ENCODE measurements at regions not wholly inside any gene's neighbourhood (a gene's known extent, or its start where the extent isn't known, plus 50 kb on each side); places are given as distances from the start of the nearest gene placed in this dataset.

- H3K27ac ChIP-seq, result no peak overlapping the region
- TF ChIP-seq, protein P1, sequence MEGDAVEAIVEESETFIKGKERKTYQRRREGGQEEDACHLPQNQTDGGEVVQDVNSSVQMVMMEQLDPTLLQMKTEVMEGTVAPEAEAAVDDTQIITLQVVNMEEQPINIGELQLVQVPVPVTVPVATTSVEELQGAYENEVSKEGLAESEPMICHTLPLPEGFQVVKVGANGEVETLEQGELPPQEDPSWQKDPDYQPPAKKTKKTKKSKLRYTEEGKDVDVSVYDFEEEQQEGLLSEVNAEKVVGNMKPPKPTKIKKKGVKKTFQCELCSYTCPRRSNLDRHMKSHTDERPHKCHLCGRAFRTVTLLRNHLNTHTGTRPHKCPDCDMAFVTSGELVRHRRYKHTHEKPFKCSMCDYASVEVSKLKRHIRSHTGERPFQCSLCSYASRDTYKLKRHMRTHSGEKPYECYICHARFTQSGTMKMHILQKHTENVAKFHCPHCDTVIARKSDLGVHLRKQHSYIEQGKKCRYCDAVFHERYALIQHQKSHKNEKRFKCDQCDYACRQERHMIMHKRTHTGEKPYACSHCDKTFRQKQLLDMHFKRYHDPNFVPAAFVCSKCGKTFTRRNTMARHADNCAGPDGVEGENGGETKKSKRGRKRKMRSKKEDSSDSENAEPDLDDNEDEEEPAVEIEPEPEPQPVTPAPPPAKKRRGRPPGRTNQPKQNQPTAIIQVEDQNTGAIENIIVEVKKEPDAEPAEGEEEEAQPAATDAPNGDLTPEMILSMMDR (IDR thresholded peaks at IDR 0.05), result no peak
- H3K27me3 ChIP-seq, result no peaks in the 10 kb centered on the region
- H3K9me3 ChIP-seq, result no peaks in the 10 kb centered on the region
- H3K4me1 ChIP-seq, result peaks cover 0 to 19% of the 10 kb centered on the region in 2 donors
- H3K4me3 ChIP-seq, result no peak overlapping the region
- DNase-seq (ENCODE audit: low spot score), result no peak
- no peaks in the 10 kb centered on the region for H3K36me3 ChIP-seq
Measured at GRCh38 chr5:30843541-30843940, 349.9 kb upstream of the CDH6 start.

DNA sequence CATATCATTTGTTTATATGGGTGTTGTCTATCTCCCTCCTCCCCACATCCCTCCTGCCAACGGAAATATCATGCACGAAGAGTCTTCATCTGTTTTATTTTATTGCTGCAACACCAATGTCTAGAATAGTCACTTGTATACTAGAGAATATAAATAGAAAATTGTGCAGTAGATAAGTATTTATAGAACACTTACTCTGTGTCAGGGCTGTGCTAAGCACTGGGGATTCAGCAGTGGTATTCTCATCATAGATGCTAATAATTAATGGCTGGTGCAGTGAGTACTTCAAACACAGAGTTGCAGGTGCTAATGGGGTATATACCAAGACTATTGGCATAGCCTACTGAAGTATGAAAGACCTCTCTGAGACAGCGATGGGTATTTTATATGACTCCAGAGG, 353.5 kb upstream of the CDH6 start:
- no peak for DNase-seq (ENCODE audit: low spot score)
- H3K36me3 ChIP-seq, result no peaks in the 10 kb centered on the region
- H3K9me3 ChIP-seq, result no peaks in the 10 kb centered on the region
- no peaks in the 10 kb centered on the region for H3K27me3 ChIP-seq
- peaks cover 0 to 19% of the 10 kb centered on the region in 2 donors for H3K4me1 ChIP-seq
- no peak overlapping the region for H3K4me3 ChIP-seq
- TF ChIP-seq, protein P1 (IDR thresholded peaks at IDR 0.05), result no peak
- H3K27ac ChIP-seq, result peak overlapping the region; percentile 66 to 79

DNA sequence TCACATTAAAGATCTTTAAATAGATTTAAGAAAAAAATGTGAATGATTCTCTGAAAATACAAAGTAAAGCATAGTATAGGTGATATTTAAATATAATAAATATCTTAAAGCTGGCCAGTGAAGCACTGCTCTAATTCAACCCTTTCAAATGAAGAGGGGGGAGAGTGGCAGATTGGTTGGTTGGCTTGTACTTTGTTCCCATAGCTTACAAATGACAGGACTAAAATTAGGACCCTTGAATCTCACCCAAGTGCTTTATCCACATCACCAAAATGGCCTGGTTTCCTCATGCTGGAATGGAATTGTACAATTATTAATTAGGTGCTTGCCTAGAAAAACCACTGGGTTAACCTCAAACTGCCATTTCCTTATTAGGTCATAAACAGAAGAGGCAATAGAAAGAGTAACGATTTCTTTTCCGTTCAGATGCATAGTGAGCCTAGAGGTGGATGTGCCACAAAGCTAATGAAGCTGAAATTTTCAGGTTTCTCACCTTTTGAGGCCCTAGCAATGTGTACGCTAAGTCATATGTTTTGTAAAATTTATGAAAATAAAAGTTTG, 354.5 kb upstream of the CDH6 start:
- H3K9me3 ChIP-seq, result no peaks in the 10 kb centered on the region
- TF ChIP-seq, protein P1 (IDR thresholded peaks at IDR 0.05), result no peak
- no peaks in the 10 kb centered on the region for H3K36me3 ChIP-seq
- H3K27me3 ChIP-seq, result no peaks in the 10 kb centered on the region
- no peak overlapping the region for H3K4me3 ChIP-seq
- peak overlapping the region; percentile 66 to 79 for H3K27ac ChIP-seq
- no peak for DNase-seq (ENCODE audit: low spot score)
- peaks cover 0 to 19% of the 10 kb centered on the region in 2 donors for H3K4me1 ChIP-seq

- TF ChIP-seq, protein P1 (IDR thresholded peaks at IDR 0.05), result no peak
- H3K27ac ChIP-seq, result peak overlapping the region in 1 of 2 donors; percentile 24
- DNase-seq (ENCODE audit: low spot score), result no peak
Measured at GRCh38 chr5:30832519-30832918, 361.0 kb upstream of the CDH6 start.

GRCh38 chr5:30831605-30832004, 361.9 kb upstream of the CDH6 start:
- TF ChIP-seq, protein P1 (IDR thresholded peaks at IDR 0.05), result no peak
- H3K4me1 ChIP-seq, result peaks cover 0 to 5% of the 10 kb centered on the region in 2 donors

More at GRCh38 chr5:30832519-30832918, 361.0 kb upstream of the CDH6 start:
- H3K9me3 ChIP-seq, result peaks cover 0 to 3% of the 10 kb centered on the region in 2 donors
- no peaks in the 10 kb centered on the region for H3K36me3 ChIP-seq
- no peak overlapping the region for H3K4me3 ChIP-seq
- peaks cover 0 to 5% of the 10 kb centered on the region in 2 donors for H3K4me1 ChIP-seq
- H3K27me3 ChIP-seq, result no peaks in the 10 kb centered on the region

GRCh38 chr5:30831123-30831522, 362.4 kb upstream of the CDH6 start:
- H3K36me3 ChIP-seq, result no peaks in the 10 kb centered on the region
- TF ChIP-seq, protein P1 (IDR thresholded peaks at IDR 0.05), result no peak

More at GRCh38 chr5:30831605-30832004, 361.9 kb upstream of the CDH6 start:
- Histone ChIP-seq H3K36me3 (no peaks in the 10 kb centered on the region), H3K27me3 (no peaks in the 10 kb centered on the region), H3K9me3 (peaks cover 0 to 3% of the 10 kb centered on the region in 2 donors), H3K4me3 (no peak overlapping the region), H3K27ac (no peak overlapping the region)
- no peak for DNase-seq (ENCODE audit: low spot score)

More at GRCh38 chr5:30831123-30831522, 362.4 kb upstream of the CDH6 start:
- peaks cover 0 to 3% of the 10 kb centered on the region in 2 donors for H3K9me3 ChIP-seq
- no peak overlapping the region for H3K27ac ChIP-seq
- H3K4me1 ChIP-seq, result peaks cover 0 to 5% of the 10 kb centered on the region in 2 donors
- H3K4me3 ChIP-seq, result no peak overlapping the region
- no peaks in the 10 kb centered on the region for H3K27me3 ChIP-seq
- DNase-seq (ENCODE audit: low spot score), result no peak
